Subcutaneous abdominal adipose tissue (tissue), 5 donors: ENCODE measurements at regions not wholly inside any gene's neighbourhood (a gene's known extent, or its start where the extent isn't known, plus 50 kb on each side); places are given as distances from the start of the nearest gene placed in this dataset.

Experiments used
- H3K27ac ChIP-seq: one replicate; pipeline ENCODE4 v1.7.0; 2013; ENCODE audit warnings: low read depth, mild to moderate bottlenecking, inconsistent platforms, low read length, moderate library complexity
- H3K27me3 ChIP-seq, 5 donors: one replicate each; pipeline ENCODE4 v1.7.0; 2013; ENCODE audit warnings: low read length in 5 of 5, inconsistent platforms in 1 of 5; ENCODE audit not compliant: control insufficient read depth in 5 of 5, insufficient read depth in 4 of 5
- H3K36me3 ChIP-seq, 5 donors: one replicate each; pipeline ENCODE4 v1.7.0; 2013; ENCODE audit warnings: low read length in 5 of 5; ENCODE audit not compliant: control insufficient read depth in 5 of 5, insufficient read depth in 5 of 5
- H3K4me1 ChIP-seq, 5 donors: one replicate each; pipeline ENCODE4 v1.7.0; 2013; ENCODE audit warnings: low read length in 5 of 5, mild to moderate bottlenecking in 3 of 5, moderate library complexity in 1 of 5; ENCODE audit not compliant: control insufficient read depth in 5 of 5, insufficient read depth in 5 of 5
- H3K4me3 ChIP-seq, 5 donors: one replicate each; pipeline ENCODE4 v1.7.0; 2013; ENCODE audit warnings: low read length in 5 of 5, low read depth in 1 of 5
- H3K9ac ChIP-seq, 5 donors: one replicate each; pipeline ENCODE4 v1.7.0; 2013; ENCODE audit warnings: low read length in 5 of 5, mild to moderate bottlenecking in 4 of 5, moderate library complexity in 3 of 5
- H3K9me3 ChIP-seq, 5 donors: one replicate each; pipeline ENCODE4 v1.7.0; 2013; ENCODE audit warnings: low read length in 5 of 5; ENCODE audit not compliant: control insufficient read depth in 5 of 5
- donor health status: healthy.
- donor health status: healthy.
- donor health status: healthy.
- donor health status: healthy.
- donor health status: healthy.

- no peaks in the 10 kb centered on the region for H3K9me3 ChIP-seq
- no peak overlapping the region for H3K9ac ChIP-seq
- H3K4me3 ChIP-seq: no peak overlapping the region
- no peaks in the 10 kb centered on the region for H3K36me3 ChIP-seq
- H3K27me3 ChIP-seq: no peaks in the 10 kb centered on the region
- no peaks in the 10 kb centered on the region for H3K4me1 ChIP-seq
- H3K27ac ChIP-seq: no peak overlapping the region
Observed at GRCh38 chr2:162888652-162889051, 50.1 kb upstream of the KCNH7 start.
